Ascending aorta (tissue), 2 donors: ENCODE measurements at regions not wholly inside any gene's neighbourhood (a gene's known extent, or its start where the extent isn't known, plus 50 kb on each side); places are given as distances from the start of the nearest gene placed in this dataset.
"Not testable (repeated sequence)": the region's sequence is repeated elsewhere in the genome, so short reads cannot be mapped to it uniquely, and the experiment has no call there.

ENCODE experiments used
- DNase-seq, 2 donors: peaks; one replicate each; pipeline ENCODE4 v3.0.0-alpha.2; 2019; ENCODE audit warnings: low spot score in 2 of 2
- H3K27ac ChIP-seq, 2 donors: fragments of 200-600 bp; sonication (generic); one replicate each; pipeline ENCODE4 v1.5.1; 2016 to 2017; ENCODE audit warnings: mild to moderate bottlenecking in 1 of 2
- H3K27me3 ChIP-seq: fragments of 200-600 bp; sonication (generic); one replicate; pipeline ENCODE4 v1.5.1; 2017
- H3K36me3 ChIP-seq, 2 donors: fragments of 200-600 bp; sonication (generic); one replicate each; pipeline ENCODE4 v1.5.1; 2016
- H3K4me1 ChIP-seq, 2 donors: fragments of 200-600 bp; sonication (generic); one replicate each; pipeline ENCODE4 v1.5.1; 2016 to 2017; ENCODE audit warnings: mild to moderate bottlenecking in 1 of 2
- H3K4me3 ChIP-seq, 2 donors: fragments of 200-600 bp; sonication (generic); one replicate each; pipeline ENCODE4 v1.5.1; 2016 to 2017; ENCODE audit warnings: mild to moderate bottlenecking in 1 of 2
- H3K9me3 ChIP-seq, 2 donors: fragments of 200-600 bp; sonication (generic); one replicate each; pipeline ENCODE4 v1.5.1; 2016
- intact Hi-C: fragments of 100-400 bp; cut with DNase I; formaldehyde crosslinking; loops from one replicate; pipeline ENCODE4 v1.15.1; 2023
- TF ChIP-seq, protein P1 (sequence below), 3 experiments: fragments of 200-600 bp in 2 of 3; fragments of 450-650 bp in 1 of 3; sonication (generic) in 2 of 3; IDR thresholded peaks; one replicate each; pipeline ENCODE4 v1.5.1; 2016 to 2019; ENCODE audit warnings: antibody characterized with exemption in 3 of 3, mild to moderate bottlenecking in 1 of 3, moderate library complexity in 1 of 3

DNA sequence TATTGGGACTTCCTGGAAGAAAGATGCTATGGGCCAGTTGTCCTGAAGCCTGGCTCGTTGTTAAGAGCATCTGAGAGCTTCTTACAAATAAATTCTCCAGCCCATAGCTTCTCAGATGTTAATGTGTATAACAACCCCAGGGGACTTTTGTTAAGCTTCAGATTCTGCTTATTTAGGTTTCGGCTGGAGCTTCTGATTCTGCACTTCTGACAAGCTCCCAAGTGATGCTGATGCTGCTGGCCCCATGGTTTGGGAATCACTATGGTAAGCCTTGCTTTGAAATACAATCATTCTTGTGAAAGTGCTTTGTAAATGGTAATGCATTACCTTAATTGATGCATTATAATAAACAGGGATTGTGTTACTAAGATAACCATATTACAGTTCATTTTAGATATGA is 281.8 kb upstream of the PLD5 start:
- Histone ChIP-seq H3K4me3 (no peak overlapping the region), H3K4me1 (no peaks in the 10 kb centered on the region), H3K9me3 (no peaks in the 10 kb centered on the region), H3K36me3 (no peaks in the 10 kb centered on the region), H3K27ac (no peak overlapping the region), H3K27me3 (no peaks in the 10 kb centered on the region)
- DNase-seq = no peak
- intact Hi-C loops = no loop called here
- TF ChIP-seq, protein P1, sequence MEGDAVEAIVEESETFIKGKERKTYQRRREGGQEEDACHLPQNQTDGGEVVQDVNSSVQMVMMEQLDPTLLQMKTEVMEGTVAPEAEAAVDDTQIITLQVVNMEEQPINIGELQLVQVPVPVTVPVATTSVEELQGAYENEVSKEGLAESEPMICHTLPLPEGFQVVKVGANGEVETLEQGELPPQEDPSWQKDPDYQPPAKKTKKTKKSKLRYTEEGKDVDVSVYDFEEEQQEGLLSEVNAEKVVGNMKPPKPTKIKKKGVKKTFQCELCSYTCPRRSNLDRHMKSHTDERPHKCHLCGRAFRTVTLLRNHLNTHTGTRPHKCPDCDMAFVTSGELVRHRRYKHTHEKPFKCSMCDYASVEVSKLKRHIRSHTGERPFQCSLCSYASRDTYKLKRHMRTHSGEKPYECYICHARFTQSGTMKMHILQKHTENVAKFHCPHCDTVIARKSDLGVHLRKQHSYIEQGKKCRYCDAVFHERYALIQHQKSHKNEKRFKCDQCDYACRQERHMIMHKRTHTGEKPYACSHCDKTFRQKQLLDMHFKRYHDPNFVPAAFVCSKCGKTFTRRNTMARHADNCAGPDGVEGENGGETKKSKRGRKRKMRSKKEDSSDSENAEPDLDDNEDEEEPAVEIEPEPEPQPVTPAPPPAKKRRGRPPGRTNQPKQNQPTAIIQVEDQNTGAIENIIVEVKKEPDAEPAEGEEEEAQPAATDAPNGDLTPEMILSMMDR (IDR thresholded peaks at IDR 0.05) = no peak

DNA sequence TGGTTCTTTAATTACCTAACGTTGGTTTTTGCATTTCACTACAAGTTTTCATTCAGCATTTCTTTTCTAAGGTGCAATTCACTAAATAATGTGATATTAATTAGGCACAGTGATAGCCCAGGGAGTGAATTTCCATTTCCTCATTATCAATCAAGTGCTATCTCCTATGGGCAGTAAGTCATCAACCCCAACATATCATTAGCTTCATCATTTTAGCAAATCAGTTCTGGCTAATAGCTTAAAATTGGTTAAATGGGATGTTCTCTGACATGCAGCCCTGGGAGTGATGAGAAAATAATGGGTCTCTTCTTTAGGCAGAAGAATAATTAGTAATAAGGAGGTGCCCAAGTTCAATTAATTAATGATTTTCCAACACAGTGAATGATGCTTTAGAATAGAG is 280.9 kb upstream of the PLD5 start:
- H3K4me1 ChIP-seq, H3K9me3 ChIP-seq, H3K36me3 ChIP-seq, DNase-seq, H3K27ac ChIP-seq, H3K4me3 ChIP-seq, intact Hi-C loops, H3K27me3 ChIP-seq: not testable (repeated sequence)

DNA sequence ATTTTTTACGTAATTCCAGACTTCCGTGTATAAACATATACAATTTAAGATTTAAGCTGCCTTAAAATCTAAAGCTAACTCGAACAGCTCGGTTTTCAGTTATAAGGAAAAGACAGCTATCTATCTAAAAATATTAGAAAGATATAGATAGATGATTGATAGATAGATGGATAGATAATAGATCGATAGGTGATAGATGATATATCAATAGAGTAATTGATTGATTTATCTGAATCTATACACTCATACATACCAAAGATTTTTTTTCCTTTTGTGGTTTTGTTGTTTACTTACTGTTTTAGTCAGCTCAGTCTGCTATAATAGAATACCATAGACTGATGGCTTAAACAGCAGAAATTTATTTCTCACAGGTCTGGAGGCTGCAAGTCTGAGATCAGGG is 278.5 kb upstream of the PLD5 start:
- DNase-seq = no peak
- Histone ChIP-seq H3K4me1 (no peaks in the 10 kb centered on the region), H3K27me3 (no peaks in the 10 kb centered on the region), H3K4me3 (no peak overlapping the region), H3K9me3 (no peaks in the 10 kb centered on the region), H3K27ac (no peak overlapping the region), H3K36me3 (no peaks in the 10 kb centered on the region)
- intact Hi-C loops = no loop called here
- TF ChIP-seq, protein P1 (IDR thresholded peaks at IDR 0.05) = no peak

DNA sequence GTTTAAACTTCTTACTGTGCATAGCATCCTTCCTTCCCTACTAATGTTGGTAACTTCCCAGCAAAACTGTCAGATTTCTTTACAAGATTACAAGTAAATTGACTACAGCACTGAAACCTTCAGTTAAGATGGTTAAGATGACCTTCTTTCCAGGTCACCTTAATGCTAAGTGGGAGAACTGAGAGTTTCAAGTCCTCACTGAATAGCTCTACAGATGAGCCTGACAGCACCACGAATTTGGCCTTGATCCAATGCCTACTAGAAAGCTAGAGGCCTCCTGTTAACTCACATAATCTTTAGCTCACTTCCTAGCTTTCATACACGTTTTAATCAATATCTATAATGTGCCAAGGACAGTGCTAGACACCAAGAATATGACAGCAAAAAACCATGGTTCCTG is 276.0 kb upstream of the PLD5 start:
- Histone ChIP-seq H3K4me3 (no peak overlapping the region), H3K36me3 (no peaks in the 10 kb centered on the region), H3K27me3 (no peaks in the 10 kb centered on the region), H3K27ac (no peak overlapping the region), H3K9me3 (no peaks in the 10 kb centered on the region), H3K4me1 (no peaks in the 10 kb centered on the region)
- DNase-seq = no peak
- TF ChIP-seq, protein P1 (IDR thresholded peaks at IDR 0.05) = no peak
- intact Hi-C loops = no loop called here

DNA sequence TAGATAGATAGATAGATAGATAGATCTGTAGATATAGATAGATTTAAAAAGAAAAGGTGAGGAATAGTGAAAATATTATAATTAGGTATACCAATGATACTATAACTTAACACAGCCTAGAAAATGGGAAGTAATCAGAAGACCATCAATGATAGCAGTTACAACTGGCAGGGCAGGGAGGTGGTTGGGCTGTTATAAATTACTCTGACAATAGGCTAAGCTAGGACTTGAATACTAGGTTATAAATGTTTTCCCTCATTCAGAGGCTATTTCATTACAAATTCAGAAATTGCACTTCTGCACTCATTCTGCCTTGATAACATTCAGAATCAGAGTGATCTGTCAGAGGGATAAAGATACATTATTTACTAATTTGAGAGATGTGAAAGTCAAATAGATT is 273.4 kb upstream of the PLD5 start:
- TF ChIP-seq, protein P1 (IDR thresholded peaks at IDR 0.05) = no peak
- H3K4me1 ChIP-seq = no peaks in the 10 kb centered on the region
- H3K4me3 ChIP-seq = no peak overlapping the region
- no peaks in the 10 kb centered on the region for H3K36me3 ChIP-seq
- DNase-seq = no peak
- intact Hi-C loops = no loop called here
- no peaks in the 10 kb centered on the region for H3K27me3 ChIP-seq
- H3K27ac ChIP-seq = no peak overlapping the region
- H3K9me3 ChIP-seq = no peaks in the 10 kb centered on the region

DNA sequence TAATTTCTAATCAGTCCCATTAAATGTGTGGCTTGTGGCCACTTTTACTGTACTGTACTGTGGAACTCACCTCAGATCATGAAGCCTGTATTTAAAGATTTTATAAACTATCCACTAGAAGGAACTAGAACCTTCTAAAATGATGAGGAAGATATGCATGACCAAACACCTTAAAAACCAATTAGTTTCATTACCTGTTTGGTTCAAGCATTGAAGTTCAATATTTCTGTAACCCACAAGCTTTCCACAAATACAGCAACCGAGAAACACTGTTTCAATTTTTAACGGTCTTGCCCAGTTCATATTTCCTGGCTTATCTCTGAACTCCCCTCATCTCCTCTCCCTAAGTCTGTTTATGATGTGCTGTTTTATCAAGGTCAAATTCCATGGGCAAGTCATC is 264.3 kb upstream of the PLD5 start:
- intact Hi-C loops = no loop called here
- TF ChIP-seq, protein P1 (IDR thresholded peaks at IDR 0.05) = no peak
- Histone ChIP-seq H3K27me3 (no peaks in the 10 kb centered on the region), H3K9me3 (no peaks in the 10 kb centered on the region), H3K36me3 (no peaks in the 10 kb centered on the region), H3K27ac (no peak overlapping the region), H3K4me1 (no peaks in the 10 kb centered on the region), H3K4me3 (no peak overlapping the region)
- no peak for DNase-seq
